HFF-Myc (cell line): ENCODE measurements at regions not wholly inside any gene's neighbourhood (a gene's known extent, or its start where the extent isn't known, plus 50 kb on each side); places are given as distances from the start of the nearest gene placed in this dataset.
"Not testable (repeated sequence)": the region's sequence is repeated elsewhere in the genome, so short reads cannot be mapped to it uniquely, and the experiment has no call there.

Source experiments
- DNase-seq: peaks from one replicate; pipeline ENCODE4 v3.0.0-alpha.2; 2011; ENCODE audit warnings: low read depth; ENCODE audit errors: extremely low read depth
- H3K4me3 ChIP-seq: replicated peaks from 2 replicates; pipeline ENCODE4 v1.5.1; 2011; ENCODE audit warnings: low read depth, mild to moderate bottlenecking, control low read depth, low read length
- CTCF ChIP-seq: IDR thresholded peaks from 2 replicates; pipeline ENCODE4 v1.5.1; 2012; ENCODE audit warnings: mild to moderate bottlenecking, low read depth, low read length, control low read depth; ENCODE audit errors: missing control alignments

GRCh38 chr2:3033315-3033714 lies 344.3 kb downstream of the EIPR1 start:
- no peak for TF ChIP-seq CTCF
- no peak overlapping the region for H3K4me3 ChIP-seq
- no peak for DNase-seq

- DNase-seq, H3K4me3 ChIP-seq: not testable (repeated sequence)
Measured at GRCh38 chr2:3030791-3031190, 346.8 kb downstream of the EIPR1 start.

GRCh38 chr2:3025984-3026383 lies 351.6 kb downstream of the EIPR1 start:
- DNase-seq = no peak

GRCh38 chr2:3025261-3025660 lies 352.4 kb downstream of the EIPR1 start:
- no peak overlapping the region for H3K4me3 ChIP-seq
- no peak for TF ChIP-seq CTCF
- DNase-seq = no peak

More at GRCh38 chr2:3025984-3026383, 351.6 kb downstream of the EIPR1 start:
- H3K4me3 ChIP-seq = no peak overlapping the region
- TF ChIP-seq CTCF = no peak

GRCh38 chr2:3024401-3024935 lies 353.1 kb downstream of the EIPR1 start:
- no peak for TF ChIP-seq CTCF
- DNase-seq = no peak

GRCh38 chr2:3023531-3023930 lies 354.1 kb downstream of the EIPR1 start:
- DNase-seq = no peak
- H3K4me3 ChIP-seq = no peak overlapping the region
- TF ChIP-seq CTCF = no peak

More at GRCh38 chr2:3024401-3024935, 353.1 kb downstream of the EIPR1 start:
- no peak overlapping the region for H3K4me3 ChIP-seq

GRCh38 chr2:3022841-3023372 lies 354.7 kb downstream of the EIPR1 start:
- TF ChIP-seq CTCF = no peak
- no peak overlapping the region for H3K4me3 ChIP-seq
- DNase-seq = no peak
